ENCODE measurements at regions not wholly inside any gene's neighbourhood (a gene's known extent, or its start where the extent isn't known, plus 50 kb on each side); places are given as distances from the start of the nearest gene placed in this dataset.

DNA sequence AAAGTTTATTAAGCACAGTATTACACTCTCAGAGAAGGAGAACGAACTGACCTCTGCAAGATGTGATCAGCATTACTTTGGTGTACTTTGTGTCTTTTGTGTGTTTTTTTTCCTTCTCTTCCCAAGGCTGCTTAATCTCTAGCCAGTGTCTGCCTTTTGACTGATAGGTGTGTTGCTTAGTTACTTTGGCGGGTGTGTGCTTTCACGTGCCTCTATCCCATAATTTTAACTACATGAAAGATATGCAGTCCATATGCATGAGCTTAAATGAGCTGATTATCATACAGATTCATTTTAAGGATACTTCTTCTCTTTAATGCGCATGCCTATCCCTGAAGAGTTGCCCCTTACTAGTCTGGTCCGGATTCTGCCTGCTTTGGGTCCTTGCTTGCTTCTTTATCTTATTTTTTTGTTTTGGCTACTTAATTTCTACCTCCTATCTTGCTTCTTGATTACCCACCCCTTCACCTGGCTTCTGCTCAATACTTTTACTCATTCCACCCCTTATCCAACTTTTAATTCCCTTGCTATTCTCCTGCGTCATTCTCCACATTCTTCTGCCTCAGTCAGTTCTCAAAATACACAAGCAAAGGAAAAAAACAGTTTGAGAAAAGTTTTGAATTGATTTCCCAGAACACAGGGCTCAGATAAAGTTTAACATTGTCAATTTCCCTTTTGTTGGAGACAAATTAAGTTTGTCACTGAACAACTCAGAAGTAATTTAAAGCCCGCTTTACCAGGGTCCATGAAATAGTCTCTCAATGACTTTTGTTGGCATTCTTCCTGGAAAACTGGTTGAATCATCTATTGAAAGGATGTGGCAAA lies 182.0 kb downstream of the TENT5D start:
- H3K27me3 ChIP-seq (ENCODE audit: control insufficient read depth, insufficient read depth, low read length), result no peaks in the 10 kb centered on the region
- no peak overlapping the region for H3K4me3 ChIP-seq (ENCODE audit: insufficient read depth, low read depth, low read length)

More for the DNA sequence above, 182.0 kb downstream of the TENT5D start:
- no peak for DNase-seq
- H3K36me3 ChIP-seq (replicated peaks; ENCODE audit: control insufficient read depth, insufficient read depth, low read length), result no peaks in the 10 kb centered on the region

Measured in H7 (cell line).